Mesenchymal stem cell (in vitro differentiated cells and primary cell): ENCODE measurements at regions not wholly inside any gene's neighbourhood (a gene's known extent, or its start where the extent isn't known, plus 50 kb on each side); places are given as distances from the start of the nearest gene placed in this dataset.

ENCODE experiments used
- DNase-seq: peaks from one replicate; pipeline ENCODE4 v3.0.0-alpha.2; 2013
- H2AFZ ChIP-seq: one replicate; pipeline ENCODE4 v1.6.1; 2013; ENCODE audit warnings: low read depth, mild to moderate bottlenecking, control low read depth, inconsistent platforms, low read length, moderate library complexity
- H2AK5ac ChIP-seq: 2 replicates; pipeline ENCODE4 v1.6.1; 2013; ENCODE audit warnings: low read length, moderate library complexity, mild to moderate bottlenecking, inconsistent platforms; ENCODE audit not compliant: severe bottlenecking
- H2BK120ac ChIP-seq: one replicate; pipeline ENCODE4 v1.6.1; 2013; ENCODE audit warnings: low read depth, mild to moderate bottlenecking, inconsistent platforms, low read length, moderate library complexity
- H2BK12ac ChIP-seq, 2 experiments: one replicate each; pipeline ENCODE4 v1.6.1; 2013; ENCODE audit warnings: inconsistent platforms in 2 of 2, low read length in 2 of 2, mild to moderate bottlenecking in 2 of 2, moderate library complexity in 2 of 2, control low read depth in 1 of 2
- H2BK15ac ChIP-seq: one replicate; pipeline ENCODE4 v1.6.1; 2013; ENCODE audit warnings: mild to moderate bottlenecking, low read depth, inconsistent platforms; ENCODE audit not compliant: poor library complexity, severe bottlenecking
- H2BK5ac ChIP-seq: 2 replicates; pipeline ENCODE4 v1.6.1; 2013; ENCODE audit warnings: low read depth, mild to moderate bottlenecking, low read length, control low read depth, inconsistent platforms; ENCODE audit not compliant: poor library complexity, severe bottlenecking
- H3K14ac ChIP-seq, 2 experiments: one replicate each; pipeline ENCODE4 v1.6.1; 2013; ENCODE audit warnings: inconsistent platforms in 2 of 2, low read length in 2 of 2, control low read depth in 1 of 2, mild to moderate bottlenecking in 1 of 2, moderate library complexity in 1 of 2
- H3K18ac ChIP-seq, 2 experiments: one replicate each; pipeline ENCODE4 v1.6.1; 2013; ENCODE audit warnings: inconsistent platforms in 2 of 2, low read length in 2 of 2, control low read depth in 1 of 2, low read depth in 1 of 2, mild to moderate bottlenecking in 1 of 2
- H3K23ac ChIP-seq, 2 experiments: one replicate each; pipeline ENCODE4 v1.6.1; 2013; ENCODE audit warnings: inconsistent platforms in 2 of 2, low read length in 2 of 2, mild to moderate bottlenecking in 2 of 2, moderate library complexity in 2 of 2, control low read depth in 1 of 2
- H3K27ac ChIP-seq: 2 replicates; pipeline ENCODE4 v1.5.1; 2013; ENCODE audit warnings: mild to moderate bottlenecking, moderate library complexity, low read length, control low read depth, inconsistent platforms; ENCODE audit not compliant: poor library complexity, severe bottlenecking
- H3K27me3 ChIP-seq, 2 experiments: 2 replicates each; pipeline versions ENCODE4 v1.6.1 to v1.7.0; 2013; ENCODE audit warnings: low read length in 2 of 2, mild to moderate bottlenecking in 2 of 2, moderate library complexity in 2 of 2, control low read depth in 1 of 2, inconsistent platforms in 1 of 2; ENCODE audit not compliant: control insufficient read depth in 1 of 2, insufficient read depth in 1 of 2
- H3K36me3 ChIP-seq, 2 experiments: 2 replicates each; pipeline versions ENCODE4 v1.6.1 to v1.7.0; 2013; ENCODE audit warnings: low read length in 2 of 2, control low read depth in 1 of 2, inconsistent platforms in 1 of 2, low read depth in 1 of 2, mild to moderate bottlenecking in 1 of 2; ENCODE audit not compliant: insufficient read depth in 2 of 2, control insufficient read depth in 1 of 2
- H3K4ac ChIP-seq, 2 experiments: one replicate each; pipeline ENCODE4 v1.6.1; 2013; ENCODE audit warnings: inconsistent platforms in 2 of 2, low read length in 2 of 2, mild to moderate bottlenecking in 2 of 2, moderate library complexity in 2 of 2, control low read depth in 1 of 2, low read depth in 1 of 2
- H3K4me1 ChIP-seq: 2 replicates; pipeline ENCODE4 v1.6.1; 2013; ENCODE audit warnings: low read depth, low read length, control low read depth; ENCODE audit not compliant: control insufficient read depth, insufficient read depth
- H3K4me2 ChIP-seq: 2 replicates; pipeline ENCODE4 v1.6.1; 2013; ENCODE audit warnings: low read length, mild to moderate bottlenecking, inconsistent platforms; ENCODE audit not compliant: poor library complexity, severe bottlenecking
- H3K4me3 ChIP-seq, 2 experiments: 2 replicates each; pipeline versions ENCODE4 v1.5.1 to v1.7.0; 2013; ENCODE audit warnings: low read length in 2 of 2, mild to moderate bottlenecking in 2 of 2, control low read depth in 1 of 2, low read depth in 1 of 2; ENCODE audit not compliant: insufficient read depth in 1 of 2
- H3K79me1 ChIP-seq: replicated peaks from 2 replicates; pipeline ENCODE4 v1.6.1; 2013; ENCODE audit warnings: mild to moderate bottlenecking, control low read depth, low read length, inconsistent platforms; ENCODE audit not compliant: poor library complexity, severe bottlenecking
- H3K9ac ChIP-seq: 2 replicates; pipeline ENCODE4 v1.7.0; 2013; ENCODE audit warnings: mild to moderate bottlenecking, low read length, moderate library complexity
- H3K9me3 ChIP-seq: 2 replicates; pipeline ENCODE4 v1.7.0; 2013; ENCODE audit warnings: mild to moderate bottlenecking, low read length; ENCODE audit not compliant: control insufficient read depth
- H4K8ac ChIP-seq: one replicate; pipeline ENCODE4 v1.6.1; 2013; ENCODE audit warnings: inconsistent platforms, mild to moderate bottlenecking, low read length, moderate library complexity
- H4K91ac ChIP-seq: one replicate; pipeline ENCODE4 v1.6.1; 2013; ENCODE audit warnings: mild to moderate bottlenecking, low read length, inconsistent platforms
- WGBS: methylation state at CpG from one replicate; pipeline ENCODE4 v1.1.7; 2013; ENCODE audit warnings: mixed read lengths; 5-methylcytosine and 5-hydroxymethylcytosine counted together

DNA sequence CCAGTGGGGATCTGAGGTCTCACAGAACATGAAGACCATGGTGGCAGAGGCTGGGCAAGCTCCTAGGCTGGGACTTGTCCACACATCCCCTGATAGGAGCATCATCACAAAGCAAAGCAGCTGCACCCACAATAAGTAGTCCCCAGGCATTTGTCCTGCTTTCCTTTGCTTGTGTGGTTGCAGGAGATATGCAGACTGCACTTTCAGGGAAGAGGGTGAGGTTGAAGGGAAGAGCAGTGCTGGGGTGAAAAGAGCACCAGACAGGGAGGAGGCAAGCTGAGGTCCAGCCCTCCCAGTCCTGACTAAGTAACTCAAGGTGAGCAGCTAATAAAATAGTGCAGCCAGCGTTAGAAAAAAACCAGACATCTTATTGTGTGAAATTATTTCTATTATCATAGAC, 383.6 kb downstream of the UQCRFS1 start:
- no peak overlapping the region for H3K14ac ChIP-seq
- H2BK120ac ChIP-seq: no peak overlapping the region
- no peaks in the 10 kb centered on the region for H3K79me1 ChIP-seq
- no peak overlapping the region for H2BK15ac ChIP-seq
- H3K27ac ChIP-seq: no peak overlapping the region
- H4K8ac ChIP-seq: no peak overlapping the region
- no peak overlapping the region for H3K4me3 ChIP-seq
- H3K9ac ChIP-seq: no peak overlapping the region
- no peak overlapping the region for H2AK5ac ChIP-seq
- no peak overlapping the region for H3K4ac ChIP-seq
- H4K91ac ChIP-seq: no peak overlapping the region
- no peak overlapping the region for H3K18ac ChIP-seq
- H2AFZ ChIP-seq: no peak overlapping the region
- H3K27me3 ChIP-seq: peaks cover 0 to 9% of the 10 kb centered on the region in 2 experiments
- H3K23ac ChIP-seq: no peak overlapping the region
- H2BK12ac ChIP-seq: no peak overlapping the region
- no peaks in the 10 kb centered on the region for H3K9me3 ChIP-seq
- H3K36me3 ChIP-seq: no peaks in the 10 kb centered on the region
- no CpG with 5 or more reads among the region's 1 CpG for WGBS
- no peak overlapping the region for H2BK5ac ChIP-seq
- H3K4me2 ChIP-seq: no peak overlapping the region
- H3K4me1 ChIP-seq: no peaks in the 10 kb centered on the region
- no peak for DNase-seq

DNA sequence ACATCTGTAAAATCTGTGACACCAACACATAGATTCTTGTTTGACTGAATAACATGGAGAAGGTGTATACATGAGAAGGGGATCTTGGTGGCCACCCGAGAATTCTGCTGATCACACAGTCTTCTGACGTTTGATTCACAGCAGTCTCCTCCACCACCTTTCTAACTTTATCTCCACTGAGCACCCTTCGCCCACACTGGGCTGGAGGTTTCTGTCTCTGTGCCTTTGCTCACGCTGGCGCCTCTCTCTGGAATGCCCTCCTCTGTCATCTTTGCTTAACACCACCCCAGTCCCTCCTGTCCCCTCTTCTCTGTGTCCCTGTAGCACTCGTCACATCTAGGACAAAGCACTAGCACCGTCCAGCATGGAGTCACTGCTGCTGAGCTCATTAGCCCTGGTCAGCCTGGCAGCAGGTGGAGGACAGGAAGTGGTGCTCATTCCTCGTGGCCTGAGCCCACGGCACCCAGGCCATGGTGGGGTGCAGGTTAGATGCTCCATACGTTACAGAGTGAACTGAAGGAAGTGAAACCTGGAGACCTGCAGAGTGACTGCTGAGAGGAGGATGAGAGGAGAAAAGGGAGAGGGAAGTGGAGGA, 384.6 kb downstream of the UQCRFS1 start:
- no peak overlapping the region for H3K4ac ChIP-seq
- no peaks in the 10 kb centered on the region for H3K36me3 ChIP-seq
- H3K27me3 ChIP-seq: peaks cover 0 to 5% of the 10 kb centered on the region in 2 experiments
- H3K23ac ChIP-seq: no peak overlapping the region
- H3K79me1 ChIP-seq: no peaks in the 10 kb centered on the region
- DNase-seq: no peak
- H3K18ac ChIP-seq: no peak overlapping the region
- no peak overlapping the region for H3K4me2 ChIP-seq
- no peak overlapping the region for H2AFZ ChIP-seq
- no peak overlapping the region for H2BK120ac ChIP-seq
- H3K14ac ChIP-seq: no peak overlapping the region
- no peak overlapping the region for H2AK5ac ChIP-seq
- H2BK5ac ChIP-seq: no peak overlapping the region
- no peak overlapping the region for H3K4me3 ChIP-seq
- no peak overlapping the region for H2BK12ac ChIP-seq
- no peak overlapping the region for H4K91ac ChIP-seq
- H3K9ac ChIP-seq: no peak overlapping the region
- 65% methylated on average over 10 of the region's 10 CpGs for WGBS
- H3K27ac ChIP-seq: no peak overlapping the region
- H3K9me3 ChIP-seq: no peaks in the 10 kb centered on the region
- no peak overlapping the region for H4K8ac ChIP-seq
- no peak overlapping the region for H2BK15ac ChIP-seq
- no peaks in the 10 kb centered on the region for H3K4me1 ChIP-seq

DNA sequence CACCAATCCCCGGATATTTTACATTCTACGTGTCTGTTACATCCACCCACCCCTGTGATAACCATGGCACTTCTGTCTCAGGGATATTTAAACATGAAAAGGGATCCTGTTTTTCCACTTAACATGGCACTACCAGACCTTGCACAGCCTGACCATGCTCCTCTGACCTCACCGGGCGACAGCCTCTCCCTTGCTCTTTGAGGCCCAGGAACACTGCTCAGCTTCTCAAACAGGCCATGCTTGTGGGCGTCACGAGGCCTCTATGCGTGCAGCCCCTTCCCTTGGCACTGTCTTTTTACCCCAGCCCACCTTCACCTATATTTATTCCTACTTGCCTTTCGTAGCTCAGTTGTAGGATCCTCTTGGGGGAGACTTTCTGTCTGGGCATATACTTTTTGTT, 385.6 kb downstream of the UQCRFS1 start:
- H3K23ac ChIP-seq: no peak overlapping the region
- no peak overlapping the region for H4K8ac ChIP-seq
- no peak overlapping the region for H2AK5ac ChIP-seq
- 61% methylated on average over 7 of the region's 8 CpGs for WGBS
- DNase-seq: no peak
- H3K4me1 ChIP-seq: peaks cover 1% of the 10 kb centered on the region
- H2BK12ac ChIP-seq: no peak overlapping the region
- H3K18ac ChIP-seq: no peak overlapping the region
- H3K4me2 ChIP-seq: no peak overlapping the region
- no peak overlapping the region for H2BK15ac ChIP-seq
- no peak overlapping the region for H2BK5ac ChIP-seq
- peaks cover 0 to 4% of the 10 kb centered on the region in 2 experiments for H3K27me3 ChIP-seq
- H3K4me3 ChIP-seq: no peak overlapping the region
- H3K14ac ChIP-seq: no peak overlapping the region
- H3K4ac ChIP-seq: no peak overlapping the region
- no peak overlapping the region for H3K27ac ChIP-seq
- no peaks in the 10 kb centered on the region for H3K36me3 ChIP-seq
- no peak overlapping the region for H2AFZ ChIP-seq
- H4K91ac ChIP-seq: no peak overlapping the region
- no peaks in the 10 kb centered on the region for H3K9me3 ChIP-seq
- H2BK120ac ChIP-seq: no peak overlapping the region
- no peak overlapping the region for H3K9ac ChIP-seq
- H3K79me1 ChIP-seq: no peaks in the 10 kb centered on the region

DNA sequence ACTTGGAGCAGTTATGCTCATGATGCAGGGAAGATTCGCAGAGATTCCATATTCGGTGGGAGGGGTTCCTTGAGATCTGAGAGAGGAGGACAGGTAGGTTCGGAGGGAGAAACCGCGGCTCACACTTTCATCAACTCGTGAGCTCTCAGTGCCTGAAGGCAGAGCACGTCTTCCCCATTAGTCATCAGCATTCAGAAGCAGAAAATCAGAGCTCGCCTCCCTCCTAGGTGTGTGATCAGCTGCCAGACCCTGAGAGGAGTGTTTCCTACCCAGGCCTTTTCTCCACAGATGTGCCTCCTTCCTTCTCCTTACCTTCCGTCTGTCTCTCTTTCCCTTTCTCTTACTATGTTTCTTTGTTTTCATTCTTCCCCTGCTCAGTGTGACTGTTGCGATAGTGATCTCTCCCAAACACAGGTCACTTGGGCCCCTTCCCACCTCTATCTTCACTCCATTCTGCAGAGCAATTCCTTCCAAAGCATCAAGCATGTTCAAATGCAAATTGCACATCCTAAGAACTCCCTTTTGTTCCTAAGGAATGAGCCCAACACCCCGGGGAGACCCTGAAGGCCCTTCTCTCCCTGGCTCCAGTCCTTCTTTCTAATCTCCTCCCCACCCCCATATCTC, 389.5 kb downstream of the UQCRFS1 start:
- no peak overlapping the region for H3K18ac ChIP-seq
- H3K36me3 ChIP-seq: no peaks in the 10 kb centered on the region
- no peak overlapping the region for H2AK5ac ChIP-seq
- no peaks in the 10 kb centered on the region for H3K79me1 ChIP-seq
- H3K4ac ChIP-seq: no peak overlapping the region
- no peaks in the 10 kb centered on the region for H3K9me3 ChIP-seq
- no peak overlapping the region for H4K8ac ChIP-seq
- no peak overlapping the region for H2BK12ac ChIP-seq
- no peak overlapping the region for H2AFZ ChIP-seq
- DNase-seq: no peak
- H2BK120ac ChIP-seq: no peak overlapping the region
- H3K14ac ChIP-seq: no peak overlapping the region
- no peak overlapping the region for H3K9ac ChIP-seq
- peaks cover 1% of the 10 kb centered on the region for H3K4me1 ChIP-seq
- H3K23ac ChIP-seq: no peak overlapping the region
- 30% methylated on average over 11 of the region's 11 CpGs for WGBS
- no peak overlapping the region for H3K27ac ChIP-seq
- H2BK15ac ChIP-seq: no peak overlapping the region
- H2BK5ac ChIP-seq: no peak overlapping the region
- no peak overlapping the region for H4K91ac ChIP-seq
- H3K27me3 ChIP-seq: peaks cover 0 to 9% of the 10 kb centered on the region in 2 experiments
- no peak overlapping the region for H3K4me3 ChIP-seq
- no peak overlapping the region for H3K4me2 ChIP-seq
